Liver (tissue), 8 donors: ENCODE measurements at regions not wholly inside any gene's neighbourhood (a gene's known extent, or its start where the extent isn't known, plus 50 kb on each side); places are given as distances from the start of the nearest gene placed in this dataset.

ENCODE experiments used
- DNase-seq: peaks from one replicate; pipeline ENCODE4 v3.0.0-alpha.2; 2017; ENCODE audit warnings: low spot score
- H3K27ac ChIP-seq, 2 donors: one replicate each; pipeline ENCODE4 v1.7.0; 2013; ENCODE audit warnings: inconsistent platforms in 2 of 2, low read length in 2 of 2, control low read depth in 1 of 2, low read depth in 1 of 2, mild to moderate bottlenecking in 1 of 2
- H3K27me3 ChIP-seq, 4 donors: one replicate each; pipeline versions ENCODE4 v1.6.1 to v1.7.0; 2013; ENCODE audit warnings: low read length in 3 of 4, inconsistent platforms in 1 of 4, mild to moderate bottlenecking in 1 of 4, moderate library complexity in 1 of 4; ENCODE audit not compliant: control insufficient read depth in 4 of 4, insufficient read depth in 4 of 4
- H3K36me3 ChIP-seq, 4 donors: one replicate each; pipeline versions ENCODE4 v1.6.1 to v1.7.0; 2013; ENCODE audit warnings: low read length in 3 of 4, mild to moderate bottlenecking in 3 of 4, low read depth in 1 of 4, moderate library complexity in 1 of 4; ENCODE audit not compliant: control insufficient read depth in 4 of 4, insufficient read depth in 3 of 4
- H3K4me1 ChIP-seq, 4 donors: one replicate each; pipeline versions ENCODE4 v1.6.1 to v1.7.0; 2013; ENCODE audit warnings: low read length in 3 of 4, mild to moderate bottlenecking in 3 of 4, moderate library complexity in 1 of 4; ENCODE audit not compliant: control insufficient read depth in 4 of 4, insufficient read depth in 4 of 4
- H3K4me3 ChIP-seq, 3 donors: one replicate each; pipeline versions ENCODE4 v1.6.1 to v1.7.0; 2013; ENCODE audit warnings: low read length in 3 of 3, control low read depth in 1 of 3, low read depth in 1 of 3, mild to moderate bottlenecking in 1 of 3
- H3K9ac ChIP-seq, 2 donors: one replicate each; pipeline ENCODE4 v1.7.0; 2013; ENCODE audit warnings: low read length in 2 of 2, mild to moderate bottlenecking in 2 of 2, moderate library complexity in 2 of 2, control low read depth in 1 of 2, low read depth in 1 of 2
- H3K9me3 ChIP-seq, 4 donors: one replicate each; pipeline versions ENCODE4 v1.6.1 to v1.7.0; 2013; ENCODE audit warnings: low read length in 3 of 4; ENCODE audit not compliant: control insufficient read depth in 4 of 4
- EGR1 ChIP-seq, 2 donors: IDR thresholded peaks; 2 replicates each; pipeline ENCODE4 v1.6.1; 2016 to 2018; ENCODE audit warnings: antibody characterized with exemption in 2 of 2, low read depth in 2 of 2
- FOXA2 ChIP-seq: IDR thresholded peaks from 2 replicates; pipeline ENCODE4 v1.6.1; 2016; ENCODE audit warnings: antibody characterized with exemption
- GABPA ChIP-seq, 2 donors: IDR thresholded peaks in 1 of 2; conservative IDR thresholded peaks in 1 of 2; 2 replicates each; pipeline ENCODE4 v1.6.1; 2016; ENCODE audit warnings: antibody characterized with exemption in 2 of 2, mild to moderate bottlenecking in 1 of 2, moderate library complexity in 1 of 2
- HNF4A ChIP-seq, 2 donors: conservative IDR thresholded peaks; 2 replicates each; pipeline ENCODE4 v1.6.1; 2016; ENCODE audit warnings: antibody characterized with exemption in 2 of 2, mild to moderate bottlenecking in 2 of 2
- JUND ChIP-seq, 2 donors: IDR thresholded peaks; 2 replicates each; pipeline ENCODE4 v1.6.1; 2016; ENCODE audit warnings: antibody characterized with exemption in 2 of 2
- NR2F2 ChIP-seq: IDR thresholded peaks from 2 replicates; pipeline ENCODE4 v1.6.1; 2016; ENCODE audit warnings: antibody characterized with exemption
- RAD21 ChIP-seq, 2 donors: IDR thresholded peaks; 2 replicates each; pipeline ENCODE4 v1.6.1; 2016; ENCODE audit warnings: antibody characterized with exemption in 2 of 2, mild to moderate bottlenecking in 2 of 2
- RXRA ChIP-seq, 2 donors: IDR thresholded peaks; 2 replicates each; pipeline ENCODE4 v1.6.1; 2017 to 2018; ENCODE audit warnings: antibody characterized with exemption in 2 of 2, mild to moderate bottlenecking in 1 of 2
- SP1 ChIP-seq: IDR thresholded peaks from 2 replicates; pipeline ENCODE4 v1.6.1; 2018; ENCODE audit warnings: antibody characterized with exemption, mild to moderate bottlenecking
- TAF1 ChIP-seq: conservative IDR thresholded peaks from 2 replicates; pipeline ENCODE4 v1.6.1; 2016; ENCODE audit warnings: antibody characterized with exemption, mild to moderate bottlenecking
- YY1 ChIP-seq: IDR thresholded peaks from 2 replicates; pipeline ENCODE4 v1.6.1; 2016; ENCODE audit warnings: antibody characterized with exemption, mild to moderate bottlenecking
- WGBS: extraction: QIAGEN DNeasy Blood & Tissue Kit; methylation state at CpG from one replicate; pipeline ENCODE4 v1.1.7; 2013; 5-methylcytosine and 5-hydroxymethylcytosine counted together
- TF ChIP-seq, protein P1 (sequence below): fragments of 150-350 bp; IDR thresholded peaks from 2 replicates; pipeline ENCODE4 v1.5.1; 2017; ENCODE audit warnings: improper control_type of control experiment, low read depth, low read length; ENCODE audit not compliant: missing input control
- TF ChIP-seq, protein P2 (sequence below): IDR thresholded peaks from 2 replicates; pipeline ENCODE4 v1.6.1; 2016; ENCODE audit warnings: antibody characterized with exemption
- TF ChIP-seq, protein P3 (sequence below): IDR thresholded peaks from 2 replicates; pipeline ENCODE4 v1.6.1; 2016; ENCODE audit warnings: antibody characterized with exemption, mild to moderate bottlenecking
- TF ChIP-seq, protein P4 (sequence below): IDR thresholded peaks from 2 replicates; pipeline ENCODE4 v1.6.1; 2016; ENCODE audit warnings: antibody characterized with exemption
- donor health status: healthy.
- donor health status: healthy.
- donor health status: healthy.
- donor health status: healthy.
- donor health status: healthy.

GRCh38 chr7:54183055-54183454 is 359.1 kb upstream of the VSTM2A start (continued):
- TF ChIP-seq EGR1 (IDR thresholded peaks at IDR 0.05; ENCODE audit: low read depth in 2 of 2): no peak

- peaks cover 0 to 8% (median 4%) of the 10 kb centered on the region in 4 donors for H3K4me1 ChIP-seq
- no peak for DNase-seq
- H3K27ac ChIP-seq: no peak overlapping the region
- H3K27me3 ChIP-seq: no peaks in the 10 kb centered on the region
- no peaks in the 10 kb centered on the region for H3K36me3 ChIP-seq
- H3K9me3 ChIP-seq: peaks cover 0 to 4% (median under 1%) of the 10 kb centered on the region in 4 donors
- TF ChIP-seq RXRA (IDR thresholded peaks at IDR 0.05) (no peak), GABPA (IDR thresholded peaks at IDR 0.05 in 1 of 2, conservative IDR thresholded peaks at IDR 0.05 in 1 of 2) (no peak)
- H3K9ac ChIP-seq: no peak overlapping the region
- H3K4me3 ChIP-seq: no peak overlapping the region
Measured at GRCh38 chr7:54186336-54186735, 355.8 kb upstream of the VSTM2A start.

DNA sequence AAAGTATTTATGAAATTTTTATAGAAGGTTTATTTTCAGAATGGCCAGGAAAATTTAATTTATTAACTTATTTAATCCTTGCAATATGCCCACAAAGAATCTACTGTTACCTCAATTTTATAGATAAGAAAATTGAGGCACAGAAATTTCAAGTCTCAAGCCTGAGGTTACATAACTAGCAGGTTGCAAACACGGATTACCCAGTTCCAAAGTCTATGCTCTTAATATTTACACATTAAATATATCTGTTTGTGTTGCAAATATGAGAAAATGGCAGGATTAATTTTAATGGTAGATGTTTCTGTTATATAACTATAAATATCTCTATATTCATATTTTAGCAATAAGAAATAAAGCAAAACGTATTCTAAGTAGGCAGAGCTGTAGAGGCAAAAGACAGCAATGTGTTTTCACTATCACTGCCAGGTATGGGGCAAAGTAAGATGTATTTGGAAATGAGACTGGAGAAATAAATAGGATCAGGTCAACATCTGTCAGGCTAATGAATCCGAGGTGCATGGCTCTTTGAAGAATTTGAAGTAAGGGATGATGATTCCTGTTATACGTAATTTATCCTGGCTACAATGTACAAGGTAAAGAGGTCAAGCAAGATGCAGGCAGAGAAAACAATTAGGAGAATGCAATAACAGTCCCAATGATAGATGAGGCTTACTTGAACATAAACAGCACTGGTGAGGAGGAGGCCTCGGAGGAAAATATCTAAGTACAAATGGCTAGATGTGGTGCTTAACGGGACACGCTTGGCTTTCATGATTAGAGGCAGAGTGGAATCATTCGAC is 354.1 kb upstream of the VSTM2A start:
- Histone ChIP-seq H3K27ac (no peak overlapping the region), H3K4me1 (peaks cover 0 to 8% (median 4%) of the 10 kb centered on the region in 4 donors), H3K9me3 (peaks cover 0 to 4% (median under 1%) of the 10 kb centered on the region in 4 donors), H3K4me3 (no peak overlapping the region), H3K36me3 (no peaks in the 10 kb centered on the region), H3K27me3 (no peaks in the 10 kb centered on the region), H3K9ac (no peak overlapping the region)
- TF ChIP-seq, protein P1, sequence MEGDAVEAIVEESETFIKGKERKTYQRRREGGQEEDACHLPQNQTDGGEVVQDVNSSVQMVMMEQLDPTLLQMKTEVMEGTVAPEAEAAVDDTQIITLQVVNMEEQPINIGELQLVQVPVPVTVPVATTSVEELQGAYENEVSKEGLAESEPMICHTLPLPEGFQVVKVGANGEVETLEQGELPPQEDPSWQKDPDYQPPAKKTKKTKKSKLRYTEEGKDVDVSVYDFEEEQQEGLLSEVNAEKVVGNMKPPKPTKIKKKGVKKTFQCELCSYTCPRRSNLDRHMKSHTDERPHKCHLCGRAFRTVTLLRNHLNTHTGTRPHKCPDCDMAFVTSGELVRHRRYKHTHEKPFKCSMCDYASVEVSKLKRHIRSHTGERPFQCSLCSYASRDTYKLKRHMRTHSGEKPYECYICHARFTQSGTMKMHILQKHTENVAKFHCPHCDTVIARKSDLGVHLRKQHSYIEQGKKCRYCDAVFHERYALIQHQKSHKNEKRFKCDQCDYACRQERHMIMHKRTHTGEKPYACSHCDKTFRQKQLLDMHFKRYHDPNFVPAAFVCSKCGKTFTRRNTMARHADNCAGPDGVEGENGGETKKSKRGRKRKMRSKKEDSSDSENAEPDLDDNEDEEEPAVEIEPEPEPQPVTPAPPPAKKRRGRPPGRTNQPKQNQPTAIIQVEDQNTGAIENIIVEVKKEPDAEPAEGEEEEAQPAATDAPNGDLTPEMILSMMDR: no peak
- peak; percentile 31 to 34 for TF ChIP-seq HNF4A (conservative IDR thresholded peaks at IDR 0.05)
- DNase-seq: no peak
- 64% methylated on average over 8 of the region's 8 CpGs for WGBS

DNA sequence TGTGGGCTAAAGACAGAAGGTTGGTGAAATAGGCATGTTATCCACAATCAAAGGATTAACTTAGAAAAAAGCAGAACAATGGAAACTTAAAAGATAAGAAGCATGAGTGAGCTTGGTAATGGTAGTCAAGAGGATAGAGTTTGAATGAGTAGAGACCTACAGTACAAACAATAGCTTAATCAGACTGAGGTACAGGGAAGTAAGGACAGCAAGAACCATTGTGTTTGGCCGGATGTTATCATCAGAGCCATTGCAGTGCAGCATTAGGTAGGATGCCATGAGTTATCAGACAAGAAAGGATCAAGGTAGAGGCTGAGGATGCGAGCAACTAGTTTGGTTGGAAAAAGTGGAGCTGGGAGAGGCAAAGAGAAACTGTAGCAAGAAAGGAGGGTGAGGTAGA is 353.3 kb upstream of the VSTM2A start:
- Histone ChIP-seq H3K27me3 (no peaks in the 10 kb centered on the region), H3K9ac (no peak overlapping the region), H3K4me3 (no peak overlapping the region), H3K36me3 (no peaks in the 10 kb centered on the region), H3K27ac (no peak overlapping the region), H3K9me3 (peaks cover 0 to 4% (median under 1%) of the 10 kb centered on the region in 4 donors), H3K4me1 (peaks cover 0 to 8% (median 4%) of the 10 kb centered on the region in 4 donors)
- WGBS: 79% methylated on average over 2 of the region's 2 CpGs
- DNase-seq: no peak
- TF ChIP-seq, protein P2, sequence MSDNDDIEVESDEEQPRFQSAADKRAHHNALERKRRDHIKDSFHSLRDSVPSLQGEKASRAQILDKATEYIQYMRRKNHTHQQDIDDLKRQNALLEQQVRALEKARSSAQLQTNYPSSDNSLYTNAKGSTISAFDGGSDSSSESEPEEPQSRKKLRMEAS: no peak
- TF ChIP-seq FOXA2: no peak
- no peak for TF ChIP-seq RAD21 (IDR thresholded peaks at IDR 0.05)
- TF ChIP-seq, protein P3, sequence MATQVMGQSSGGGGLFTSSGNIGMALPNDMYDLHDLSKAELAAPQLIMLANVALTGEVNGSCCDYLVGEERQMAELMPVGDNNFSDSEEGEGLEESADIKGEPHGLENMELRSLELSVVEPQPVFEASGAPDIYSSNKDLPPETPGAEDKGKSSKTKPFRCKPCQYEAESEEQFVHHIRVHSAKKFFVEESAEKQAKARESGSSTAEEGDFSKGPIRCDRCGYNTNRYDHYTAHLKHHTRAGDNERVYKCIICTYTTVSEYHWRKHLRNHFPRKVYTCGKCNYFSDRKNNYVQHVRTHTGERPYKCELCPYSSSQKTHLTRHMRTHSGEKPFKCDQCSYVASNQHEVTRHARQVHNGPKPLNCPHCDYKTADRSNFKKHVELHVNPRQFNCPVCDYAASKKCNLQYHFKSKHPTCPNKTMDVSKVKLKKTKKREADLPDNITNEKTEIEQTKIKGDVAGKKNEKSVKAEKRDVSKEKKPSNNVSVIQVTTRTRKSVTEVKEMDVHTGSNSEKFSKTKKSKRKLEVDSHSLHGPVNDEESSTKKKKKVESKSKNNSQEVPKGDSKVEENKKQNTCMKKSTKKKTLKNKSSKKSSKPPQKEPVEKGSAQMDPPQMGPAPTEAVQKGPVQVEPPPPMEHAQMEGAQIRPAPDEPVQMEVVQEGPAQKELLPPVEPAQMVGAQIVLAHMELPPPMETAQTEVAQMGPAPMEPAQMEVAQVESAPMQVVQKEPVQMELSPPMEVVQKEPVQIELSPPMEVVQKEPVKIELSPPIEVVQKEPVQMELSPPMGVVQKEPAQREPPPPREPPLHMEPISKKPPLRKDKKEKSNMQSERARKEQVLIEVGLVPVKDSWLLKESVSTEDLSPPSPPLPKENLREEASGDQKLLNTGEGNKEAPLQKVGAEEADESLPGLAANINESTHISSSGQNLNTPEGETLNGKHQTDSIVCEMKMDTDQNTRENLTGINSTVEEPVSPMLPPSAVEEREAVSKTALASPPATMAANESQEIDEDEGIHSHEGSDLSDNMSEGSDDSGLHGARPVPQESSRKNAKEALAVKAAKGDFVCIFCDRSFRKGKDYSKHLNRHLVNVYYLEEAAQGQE: no peak
- TF ChIP-seq, protein P4, sequence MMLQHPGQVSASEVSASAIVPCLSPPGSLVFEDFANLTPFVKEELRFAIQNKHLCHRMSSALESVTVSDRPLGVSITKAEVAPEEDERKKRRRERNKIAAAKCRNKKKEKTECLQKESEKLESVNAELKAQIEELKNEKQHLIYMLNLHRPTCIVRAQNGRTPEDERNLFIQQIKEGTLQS: no peak
- no peak for TF ChIP-seq JUND (IDR thresholded peaks at IDR 0.05)
- no peak for TF ChIP-seq HNF4A (conservative IDR thresholded peaks at IDR 0.05)
- TF ChIP-seq, protein P1: no peak
- no peak for TF ChIP-seq YY1
- TF ChIP-seq GABPA (IDR thresholded peaks at IDR 0.05 in 1 of 2, conservative IDR thresholded peaks at IDR 0.05 in 1 of 2): no peak
- TF ChIP-seq TAF1: no peak
- no peak for TF ChIP-seq NR2F2
- TF ChIP-seq SP1: no peak
- no peak for TF ChIP-seq RXRA (IDR thresholded peaks at IDR 0.05)
